COLO668 (cell line): ENCODE measurements at regions not wholly inside any gene's neighbourhood (a gene's known extent, or its start where the extent isn't known, plus 50 kb on each side); places are given as distances from the start of the nearest gene placed in this dataset.
A peak's percentile ranks its signal among the peaks of the same experiment; 100 is the strongest.
"Not testable (repeated sequence)": the region's sequence is repeated elsewhere in the genome, so short reads cannot be mapped to it uniquely, and the experiment has no call there.

Experiments
- DNase-seq: peaks from one replicate; lab custom pipeline; 2025; ENCODE audit not compliant: unreplicated experiment; lab: John Stamatoyannopoulos, UW

DNA sequence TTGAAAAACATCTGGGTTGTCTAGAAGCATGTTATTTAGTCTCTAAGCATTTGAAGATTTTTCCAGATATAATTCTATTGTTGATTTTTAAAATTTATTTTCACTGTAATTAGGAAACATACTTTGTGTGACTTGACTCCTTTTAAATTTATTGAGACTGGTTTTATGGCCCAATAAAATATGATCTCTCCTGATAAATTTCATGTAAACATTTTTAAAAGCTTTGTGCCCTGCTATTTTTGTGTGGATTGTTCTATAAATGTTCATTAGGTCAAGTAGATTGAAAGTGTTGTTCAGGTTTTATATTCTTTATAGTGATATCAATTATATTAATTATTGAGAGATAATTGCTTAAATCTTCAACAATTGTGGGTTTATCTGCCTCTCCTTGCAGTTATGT, 105.4 kb downstream of the RFX6 start:
- no peak for DNase-seq

DNA sequence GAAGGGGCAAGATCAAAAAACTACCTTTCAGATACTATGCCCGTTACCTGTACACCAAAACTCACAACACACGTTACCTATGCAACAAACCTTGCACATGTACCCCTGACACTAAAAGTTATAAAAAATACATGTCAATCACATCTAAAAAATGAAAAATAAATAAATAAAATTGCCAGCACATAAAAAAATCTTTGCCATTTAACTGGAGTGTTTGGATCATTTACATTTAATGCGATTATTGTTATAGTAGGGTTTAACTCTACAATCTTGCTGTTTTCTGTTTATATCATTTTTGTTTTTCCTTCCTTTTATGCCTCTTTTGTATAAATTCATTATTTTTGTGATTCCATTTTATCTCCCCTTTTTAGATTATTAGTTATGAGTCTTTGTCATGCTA, 106.3 kb downstream of the RFX6 start:
- DNase-seq: no peak

DNA sequence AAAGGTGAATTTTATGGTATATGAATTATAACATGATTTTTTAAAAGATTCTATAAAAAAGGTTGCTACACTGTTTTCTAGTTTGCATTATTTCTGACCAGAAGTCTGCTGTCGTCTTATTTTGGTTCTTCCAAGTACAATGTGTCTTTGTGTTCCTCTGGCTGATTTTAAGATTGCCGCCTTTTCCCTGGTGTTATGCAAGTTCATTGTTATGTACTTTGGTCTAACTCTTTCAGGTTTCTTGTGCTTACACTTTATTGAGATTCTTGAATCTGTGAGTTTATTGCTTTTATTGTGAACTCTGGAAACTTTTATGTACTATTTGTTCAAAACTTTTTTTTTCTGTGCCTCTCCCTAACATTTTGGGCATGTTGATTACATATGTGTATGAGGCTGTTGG, 109.8 kb downstream of the RFX6 start:
- DNase-seq: no peak

DNA sequence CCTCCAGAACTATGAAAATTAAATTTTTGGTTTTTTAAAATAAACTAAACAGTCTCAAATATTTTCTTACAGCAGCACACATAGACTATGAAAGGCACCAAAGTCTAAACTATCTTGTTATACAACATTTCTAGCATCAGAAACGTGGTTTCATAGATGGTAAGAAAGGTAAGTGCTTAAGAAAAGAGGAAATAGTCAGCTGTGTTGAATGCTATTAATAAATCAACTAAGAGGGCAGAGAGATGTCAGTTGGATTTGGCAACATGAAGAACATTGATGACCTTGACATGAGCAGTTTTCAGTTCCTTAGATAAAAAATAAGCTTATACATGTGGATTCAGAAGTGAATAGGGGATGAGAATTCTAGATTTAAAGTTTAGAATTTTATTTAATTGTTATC, 113.6 kb downstream of the RFX6 start:
- DNase-seq: no peak

DNA sequence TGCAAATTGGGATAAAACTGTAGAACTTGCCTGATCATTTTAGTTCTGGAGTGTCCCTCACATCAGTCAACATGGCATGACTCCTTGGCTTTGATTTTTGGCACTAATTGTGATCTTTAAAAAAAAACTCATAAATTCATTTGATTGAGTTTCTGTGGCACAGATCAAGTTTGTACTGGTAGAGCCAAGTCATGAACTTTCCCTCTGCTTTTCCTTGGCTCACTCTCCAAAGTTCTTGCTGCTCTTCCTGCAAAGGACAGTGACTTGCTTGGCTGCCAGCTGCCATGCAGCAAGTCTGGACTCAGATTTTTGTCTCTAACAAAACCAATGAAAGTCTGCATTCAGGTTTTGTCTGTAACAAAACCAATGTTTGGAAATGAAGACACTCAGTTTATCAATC, 115.5 kb downstream of the RFX6 start:
- no peak for DNase-seq

DNA sequence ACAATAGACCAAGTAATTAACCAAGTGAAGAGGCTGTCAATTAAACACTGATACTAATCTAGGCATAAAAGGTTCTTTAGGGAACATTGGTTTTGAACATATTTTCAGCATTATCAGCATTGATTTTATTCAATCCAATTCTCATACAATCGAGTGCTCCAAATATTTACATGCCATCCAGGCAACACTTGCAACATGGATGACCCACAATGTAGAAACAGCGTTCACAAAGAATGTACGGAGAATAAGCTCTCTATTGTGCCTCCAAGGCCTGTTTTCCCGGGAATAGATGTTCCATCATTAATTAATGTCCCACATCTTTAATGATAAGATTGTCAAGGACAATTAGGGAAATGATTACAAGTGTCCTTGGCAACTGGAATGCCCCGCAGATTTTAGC, 117.4 kb downstream of the RFX6 start:
- no peak for DNase-seq

DNA sequence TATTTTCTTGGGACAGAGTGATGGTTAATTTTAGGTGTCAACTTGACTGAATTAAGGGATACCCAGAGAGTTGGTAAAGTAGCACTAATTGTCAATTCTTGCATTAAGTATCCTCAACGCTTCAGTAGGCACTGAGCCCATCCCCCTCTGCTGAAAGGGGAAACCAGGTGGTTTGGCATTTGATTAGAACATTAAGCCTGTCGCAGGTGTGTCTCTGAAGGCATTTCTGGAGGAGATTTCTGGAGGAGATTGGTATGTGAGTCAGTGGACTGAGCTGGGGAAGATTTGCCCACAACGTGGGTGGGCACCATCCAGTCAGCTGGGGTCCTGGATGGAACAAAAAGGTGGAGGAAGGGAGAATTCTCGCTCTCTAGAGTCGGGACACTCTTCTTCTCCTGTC, 119.8 kb downstream of the RFX6 start:
- no peak for DNase-seq

DNA sequence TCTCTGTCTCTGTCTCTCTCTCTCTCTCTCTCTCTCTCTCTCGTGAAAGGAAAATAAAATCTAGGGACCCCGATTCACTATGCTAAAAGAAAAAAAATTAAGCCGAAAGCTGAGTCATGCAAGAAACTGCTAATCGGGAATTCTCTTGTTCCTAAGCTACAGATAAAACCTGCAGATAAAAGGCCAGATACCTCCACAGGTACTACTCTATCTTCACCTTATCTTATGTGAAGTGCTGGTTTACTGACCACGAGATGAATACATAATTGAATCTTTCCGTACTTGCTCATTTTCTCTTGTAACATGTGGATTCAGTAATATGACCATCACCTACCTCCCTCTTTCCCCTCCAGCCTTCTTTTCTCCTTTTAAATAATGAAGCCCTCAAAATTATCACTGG, 120.5 kb downstream of the RFX6 start:
- DNase-seq: no peak

DNA sequence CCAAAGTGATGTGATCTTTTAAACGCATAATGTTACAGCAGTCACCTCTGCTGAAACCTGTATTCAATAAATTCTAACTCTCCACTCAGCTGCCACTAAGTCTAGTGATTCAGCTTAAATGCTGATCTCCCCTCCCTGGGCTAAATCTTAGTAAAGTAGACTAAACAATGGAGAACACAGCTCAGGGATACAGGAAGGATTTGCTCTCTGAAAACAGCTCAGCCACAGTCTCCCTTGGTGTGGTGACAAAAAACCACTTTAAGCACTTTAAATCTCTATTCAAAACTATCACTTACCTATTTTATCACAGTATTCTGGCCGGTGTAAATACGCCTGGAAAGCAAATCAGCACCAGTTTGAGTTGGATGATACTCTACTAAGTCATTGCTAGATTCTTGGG, 130.6 kb downstream of the RFX6 start:
- no peak for DNase-seq

DNA sequence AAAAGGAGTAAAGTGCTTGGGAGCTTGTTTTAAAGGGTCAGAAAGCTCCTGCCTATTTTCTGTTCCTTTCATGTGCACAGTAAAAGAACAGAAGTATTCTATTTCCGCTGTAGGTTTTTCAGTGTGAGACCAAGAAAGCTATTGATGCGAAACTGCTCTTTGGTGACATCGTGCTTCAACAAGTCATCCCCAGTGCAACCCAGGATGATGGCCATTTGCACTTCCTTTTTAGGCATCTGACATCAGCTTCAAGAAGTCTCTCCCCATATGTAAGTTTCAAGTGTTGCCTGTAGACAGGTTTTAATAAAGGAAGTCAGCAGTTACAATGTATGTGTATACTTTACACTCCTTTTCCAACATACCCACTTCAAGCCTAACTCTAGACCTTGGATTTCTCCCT, 131.6 kb downstream of the RFX6 start:
- DNase-seq: no peak

DNA sequence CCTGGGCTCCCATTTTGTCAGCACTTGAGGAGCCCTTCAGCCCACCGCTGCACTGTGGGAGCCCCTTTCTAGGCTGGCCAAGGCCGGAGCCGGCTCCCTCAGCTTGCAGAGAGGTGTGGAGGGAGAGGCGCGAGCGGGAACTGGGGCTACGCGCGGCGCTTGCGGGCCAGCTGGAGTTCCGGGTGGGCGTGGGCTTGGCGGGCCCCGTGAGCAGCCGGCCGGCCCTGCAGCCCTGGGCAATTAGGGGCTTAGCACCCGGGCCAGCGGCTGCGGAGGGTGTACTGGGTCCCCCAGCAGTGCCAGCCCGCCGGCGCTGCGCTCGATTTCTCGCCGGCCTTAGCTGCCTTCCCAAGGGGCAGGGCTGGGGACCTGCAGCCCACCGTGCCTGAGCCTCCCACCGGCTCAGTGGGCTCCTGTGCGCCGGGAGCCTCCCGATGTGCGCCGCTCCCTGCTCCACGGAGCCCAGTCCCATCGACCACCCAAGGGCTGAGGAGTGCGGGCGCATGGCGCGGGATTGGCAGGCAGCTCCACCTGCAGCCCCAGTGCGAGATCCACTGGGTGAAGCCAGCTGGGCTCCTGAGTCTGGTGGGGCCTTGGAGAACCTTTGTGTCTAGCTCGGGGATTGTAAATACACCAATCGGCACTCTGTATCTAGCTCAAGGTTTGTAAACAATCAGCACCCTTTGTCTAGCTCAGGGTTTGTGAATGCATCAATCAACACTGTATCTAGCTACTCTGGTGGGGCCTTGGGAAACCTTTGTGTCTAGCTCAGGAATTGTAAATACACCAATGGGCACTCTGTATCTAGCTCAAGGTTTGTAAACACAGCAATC, 137.8 kb downstream of the RFX6 start:
- not testable (repeated sequence) for DNase-seq

DNA sequence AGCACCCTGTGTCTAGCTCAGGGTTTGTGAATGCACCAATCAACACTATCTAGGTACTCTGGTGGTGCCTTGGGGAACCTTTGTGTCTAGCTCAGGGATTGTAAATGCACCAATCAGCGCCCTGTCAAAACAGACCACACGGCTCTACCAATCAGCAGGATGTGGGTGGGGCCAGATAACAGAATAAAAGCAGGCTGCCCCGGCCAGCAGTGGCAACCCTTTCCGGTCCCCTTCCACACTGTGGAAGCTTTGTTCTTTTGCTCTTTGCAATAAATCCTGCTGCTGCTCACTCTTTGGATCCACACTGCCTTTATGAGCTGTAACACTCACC, 138.4 kb downstream of the RFX6 start:
- DNase-seq: not testable (repeated sequence)

DNA sequence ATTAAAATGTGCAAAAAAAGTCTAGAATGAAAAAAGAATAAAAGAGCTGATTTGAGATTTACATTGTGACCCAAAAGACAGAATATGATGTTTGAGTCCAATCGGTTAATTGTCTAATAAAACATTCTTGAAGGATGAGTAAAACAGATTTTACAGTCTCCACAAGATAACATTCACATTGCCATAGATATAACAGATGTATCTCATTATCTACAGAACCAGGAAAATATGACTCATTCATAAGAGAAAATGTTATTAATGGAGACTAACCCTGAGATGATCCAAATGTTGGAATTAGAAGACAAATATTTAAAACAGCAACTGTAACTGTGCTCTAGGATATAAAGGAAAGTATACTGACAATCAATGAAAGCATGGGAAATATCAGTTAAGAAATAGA, 141.7 kb downstream of the RFX6 start:
- DNase-seq: no peak

DNA sequence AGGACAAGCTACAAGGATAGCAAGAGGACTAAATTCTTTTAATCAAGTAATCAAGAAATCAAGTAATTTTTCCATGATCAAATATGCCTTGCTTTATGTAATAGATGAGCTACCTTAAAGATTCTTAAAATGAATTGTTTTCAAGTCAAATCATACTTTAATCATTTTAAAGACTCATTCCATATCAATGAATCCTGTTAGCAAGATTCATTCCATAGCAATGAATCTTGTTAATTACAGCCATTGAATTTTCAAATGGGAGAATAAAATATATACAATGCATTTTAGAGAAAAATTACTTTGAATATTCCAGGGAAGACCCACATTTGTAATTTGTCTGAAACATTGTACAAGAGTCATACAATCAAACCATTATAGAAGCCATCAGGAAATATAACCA, 145.7 kb downstream of the RFX6 start:
- DNase-seq: no peak

DNA sequence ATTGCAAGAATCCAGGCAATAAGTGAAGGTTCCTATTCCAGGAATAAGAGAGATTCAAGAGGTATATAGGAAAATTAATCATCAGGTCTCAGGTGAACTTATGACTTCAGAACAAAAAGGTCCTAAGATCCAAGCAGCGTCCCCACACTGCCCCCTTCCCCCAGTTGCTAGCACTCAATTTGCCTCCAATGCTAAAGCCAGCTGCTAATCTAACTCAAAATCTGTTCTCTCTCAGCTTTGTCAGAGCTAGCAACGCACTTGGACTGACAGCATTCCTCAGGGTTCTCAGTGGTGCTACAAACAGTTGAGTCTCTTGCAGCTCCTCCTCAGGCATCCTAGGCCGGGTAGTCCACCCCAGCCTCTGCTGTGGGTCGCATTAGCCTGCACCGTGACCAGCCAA, 148.3 kb downstream of the RFX6 start:
- no peak for DNase-seq

DNA sequence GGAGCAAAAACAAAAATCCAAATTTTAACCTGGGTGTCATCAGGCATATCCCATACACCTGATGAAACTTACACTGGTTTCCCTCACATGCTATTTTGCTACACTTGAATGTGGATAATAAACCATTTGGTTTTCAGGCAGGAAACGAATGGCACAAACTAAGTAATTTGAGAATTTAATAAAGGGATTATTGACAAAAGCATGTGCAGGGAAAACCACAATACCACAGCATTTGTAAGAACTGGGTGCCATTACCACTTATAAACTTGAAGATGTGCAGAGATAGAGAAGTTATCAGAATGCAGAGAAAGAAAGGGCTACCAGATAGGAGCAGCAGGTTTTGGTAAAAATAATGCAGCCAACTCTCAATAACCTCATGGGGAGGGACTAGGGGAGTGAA, 151.2 kb downstream of the RFX6 start:
- no peak for DNase-seq

DNA sequence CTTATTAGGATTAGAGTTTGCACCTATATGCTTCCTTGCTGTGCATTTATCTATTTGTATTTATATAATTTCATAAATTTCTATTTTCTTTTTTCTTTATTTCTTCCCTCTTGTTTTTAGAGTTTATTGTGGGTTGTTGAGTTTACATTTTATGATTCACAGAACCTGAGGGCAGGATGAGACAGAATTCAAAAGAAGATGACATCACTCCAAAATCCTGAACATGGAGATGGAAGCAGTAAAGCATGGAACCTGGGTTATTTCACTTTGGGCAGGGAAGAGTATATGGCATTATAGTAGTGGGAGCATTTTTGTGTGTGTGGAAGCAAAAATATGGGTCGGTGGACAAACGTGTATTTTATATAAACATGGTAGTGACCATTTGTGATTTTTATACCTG, 157.5 kb downstream of the RFX6 start:
- no peak for DNase-seq

DNA sequence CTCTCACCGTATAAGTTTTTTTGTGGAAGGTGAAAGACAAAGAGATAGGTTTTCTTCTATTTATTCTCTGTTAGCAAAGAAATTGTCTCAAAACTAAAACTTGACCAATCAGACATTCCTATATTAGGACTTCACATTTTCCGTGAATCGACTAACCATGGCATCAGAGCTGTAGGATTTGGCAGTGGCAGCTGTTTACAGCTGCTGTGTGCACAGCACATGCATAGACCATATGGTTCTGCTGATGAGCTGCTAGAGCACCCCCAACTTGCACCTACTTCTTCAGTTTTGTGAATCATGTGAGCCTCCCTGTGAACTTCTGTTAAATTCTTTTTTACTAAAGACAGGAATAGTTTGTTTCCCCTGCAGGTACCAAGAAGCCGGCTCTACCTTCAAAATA, 157.9 kb downstream of the RFX6 start:
- no peak for DNase-seq

DNA sequence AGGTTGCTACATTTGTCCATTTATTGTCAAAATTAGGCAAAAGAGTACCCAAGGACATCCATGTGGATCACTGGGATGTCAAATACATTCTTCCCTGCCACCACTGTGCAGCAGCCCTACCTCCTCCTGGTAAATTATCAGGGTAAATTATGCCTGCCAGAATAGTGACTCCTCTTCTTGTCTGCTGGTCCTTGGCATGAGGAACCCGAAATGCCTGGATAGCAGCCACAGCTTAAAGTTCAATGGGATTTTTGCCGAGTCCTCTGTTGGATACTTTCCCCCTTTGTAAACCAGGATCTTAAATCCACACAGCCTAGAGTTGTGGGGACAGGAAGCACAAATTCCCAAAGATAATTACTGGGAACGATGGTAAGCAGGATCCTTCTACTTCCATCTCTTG, 173.3 kb downstream of the RFX6 start:
- DNase-seq: no peak

DNA sequence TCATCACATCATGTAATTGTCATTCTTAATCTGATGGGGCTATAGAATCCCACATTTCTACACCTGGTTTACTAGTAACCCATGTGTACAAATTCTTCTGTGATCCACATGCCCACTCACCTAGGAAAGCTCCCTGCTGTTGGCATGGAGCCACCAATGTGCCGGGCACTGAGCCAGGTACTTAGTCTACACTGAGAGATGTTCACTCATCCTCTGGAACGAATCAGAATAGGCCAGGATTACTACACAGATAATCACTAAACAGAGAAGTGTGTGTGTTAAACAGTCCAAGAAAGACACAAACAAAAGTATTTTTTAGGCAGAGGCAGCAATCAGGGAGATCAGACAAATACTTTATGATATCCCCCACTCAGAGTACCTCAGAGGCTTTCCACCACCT, 193.2 kb upstream of the VGLL2 start:
- DNase-seq: peak; percentile 72

DNA sequence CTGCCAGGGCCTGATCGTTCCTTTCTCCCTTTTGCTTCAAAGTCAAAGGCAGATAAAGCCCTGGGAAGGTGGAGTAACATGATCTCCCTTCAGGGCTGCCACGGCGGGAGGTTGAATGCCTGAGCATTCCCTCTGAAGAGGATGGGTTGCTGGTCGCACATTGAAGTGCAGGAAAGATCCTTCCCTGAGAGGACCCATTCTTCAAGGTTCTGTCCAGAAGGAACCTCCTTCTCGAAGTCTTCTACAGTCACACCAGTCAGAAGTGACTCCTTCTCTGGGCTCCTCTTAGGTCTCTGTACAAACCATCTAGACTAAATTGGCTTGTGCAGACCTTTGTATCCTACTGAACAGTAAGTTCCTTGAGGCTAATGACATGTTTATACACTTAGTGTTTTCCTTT, 192.6 kb upstream of the VGLL2 start:
- peak; percentile 4 for DNase-seq

DNA sequence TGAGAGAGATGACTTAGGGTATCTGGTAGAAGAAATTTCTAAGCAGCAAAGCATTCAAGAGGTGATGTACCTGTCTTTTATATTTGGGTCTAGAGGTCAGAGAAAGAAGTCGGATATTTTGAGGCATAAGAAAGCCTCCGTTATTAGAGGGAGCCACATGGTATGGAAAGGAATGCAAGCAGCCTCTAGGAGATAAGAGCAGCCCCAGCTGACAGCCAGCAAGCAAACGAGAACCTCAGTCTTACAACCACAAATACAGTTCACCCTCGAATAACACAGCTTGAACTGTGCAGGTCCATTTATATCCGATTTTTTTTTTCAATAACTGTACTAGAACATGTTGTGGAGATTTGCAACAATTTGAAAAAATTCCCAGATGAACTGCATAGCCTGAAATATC, 190.7 kb upstream of the VGLL2 start:
- DNase-seq: no peak

DNA sequence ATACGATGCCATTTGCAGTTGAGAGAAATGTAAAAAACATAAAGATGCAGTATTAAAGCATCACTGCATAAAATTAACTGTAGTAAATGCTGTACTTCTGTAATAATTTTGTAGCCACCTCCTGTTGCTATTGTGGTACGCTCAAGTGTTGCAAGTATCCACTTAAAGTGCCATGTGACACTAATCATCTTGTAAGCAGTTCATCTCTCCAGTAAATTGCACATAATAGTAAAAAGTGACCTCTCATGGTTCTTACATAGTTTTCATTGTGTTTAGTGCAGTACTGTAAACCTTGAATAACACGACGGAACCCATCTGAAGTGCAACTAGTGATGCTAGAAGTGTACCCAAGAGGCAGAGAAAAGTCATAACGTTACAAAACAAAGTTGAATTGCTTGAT, 190.1 kb upstream of the VGLL2 start:
- no peak for DNase-seq

DNA sequence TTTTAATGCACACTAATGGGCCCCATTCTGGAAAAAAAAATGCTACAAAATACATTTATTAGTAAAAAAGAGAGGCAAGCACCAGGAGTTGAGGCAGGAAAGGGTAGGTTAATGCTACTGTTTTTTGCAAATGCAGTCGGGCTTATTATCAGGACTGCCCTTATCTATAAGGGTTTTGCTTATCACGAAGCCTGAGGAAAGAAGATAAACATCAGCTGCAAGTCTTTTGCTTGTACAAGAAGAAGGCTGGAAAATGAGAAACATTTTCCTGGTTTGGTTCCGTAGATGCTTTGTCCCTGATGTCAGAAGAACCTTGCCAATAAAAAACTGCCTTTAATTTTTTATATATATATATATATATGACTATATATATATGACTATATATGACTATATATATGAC, 189.3 kb upstream of the VGLL2 start:
- DNase-seq: no peak
